GM18519 (cell line): ENCODE measurements at regions not wholly inside any gene's neighbourhood (a gene's known extent, or its start where the extent isn't known, plus 50 kb on each side); places are given as distances from the start of the nearest gene placed in this dataset.

Source experiments
- ATAC-seq: cut with Tn5 transposase; IDR thresholded peaks from one replicate; pipeline ENCODE4 v1.9.1; 2021; ENCODE audit warnings: mild to moderate bottlenecking, moderate library complexity; ENCODE audit not compliant: unreplicated experiment, low FRiP score

- no peak for ATAC-seq
These were observed 637.9 kb downstream of the NLGN4Y start for GRCh38 chrY:15162211-15162610.

GRCh38 chrY:15179890-15180289 is 655.6 kb downstream of the NLGN4Y start:
- no peak for ATAC-seq

GRCh38 chrY:15229056-15229455 is 704.7 kb downstream of the NLGN4Y start:
- ATAC-seq: no peak

GRCh38 chrY:15239596-15240132 is 715.3 kb downstream of the NLGN4Y start:
- ATAC-seq: no peak

- ATAC-seq: no peak
These were observed 735.0 kb downstream of the NLGN4Y start for GRCh38 chrY:15259286-15259685.

GRCh38 chrY:15286572-15286971 is 762.2 kb downstream of the NLGN4Y start:
- ATAC-seq: no peak

GRCh38 chrY:15289821-15290220 is 765.5 kb downstream of the NLGN4Y start:
- no peak for ATAC-seq

- no peak for ATAC-seq
These were observed 768.6 kb downstream of the NLGN4Y start for GRCh38 chrY:15292881-15293280.

GRCh38 chrY:15301879-15302278 is 777.5 kb downstream of the NLGN4Y start:
- no peak for ATAC-seq

GRCh38 chrY:15312166-15312565 is 787.8 kb downstream of the NLGN4Y start:
- no peak for ATAC-seq

- ATAC-seq: no peak
These were observed 799.9 kb downstream of the NLGN4Y start for GRCh38 chrY:15324189-15324588.

GRCh38 chrY:15325201-15325600 is 800.9 kb downstream of the NLGN4Y start:
- no peak for ATAC-seq

GRCh38 chrY:15326673-15327072 is 802.3 kb downstream of the NLGN4Y start:
- no peak for ATAC-seq

- ATAC-seq: no peak
These were observed 804.5 kb downstream of the NLGN4Y start for GRCh38 chrY:15328848-15329247.

GRCh38 chrY:15343522-15343921 is 819.2 kb downstream of the NLGN4Y start:
- ATAC-seq: no peak

- ATAC-seq: no peak
These were observed 821.3 kb downstream of the NLGN4Y start for GRCh38 chrY:15345471-15346155.

GRCh38 chrY:15349351-15349750 is 825.0 kb downstream of the NLGN4Y start:
- no peak for ATAC-seq

- no peak for ATAC-seq
These were observed 831.0 kb downstream of the NLGN4Y start for GRCh38 chrY:15355321-15355720.

- ATAC-seq: no peak
These were observed 836.1 kb downstream of the NLGN4Y start for GRCh38 chrY:15360471-15360870.

GRCh38 chrY:15364996-15365395 is 840.7 kb downstream of the NLGN4Y start:
- no peak for ATAC-seq

- ATAC-seq: no peak
These were observed 844.5 kb downstream of the NLGN4Y start for GRCh38 chrY:15368786-15369185.

- ATAC-seq: no peak
These were observed 860.8 kb downstream of the NLGN4Y start for GRCh38 chrY:15385178-15385577.
